Uterus (tissue), 3 donors: ENCODE measurements at regions not wholly inside any gene's neighbourhood (a gene's known extent, or its start where the extent isn't known, plus 50 kb on each side); places are given as distances from the start of the nearest gene placed in this dataset.
A peak's percentile ranks its signal among the peaks of the same experiment; 100 is the strongest.

Experiments used
- DNase-seq, 2 donors: peaks; one replicate each; pipeline ENCODE4 v3.0.0-alpha.2; 2019 to 2020
- H3K27ac ChIP-seq, 2 donors: fragments of 200-600 bp; sonication (generic); 1 replicate in 1 of 2; 2 replicates in 1 of 2; pipeline ENCODE4 v1.5.1; 2016 to 2018
- H3K27me3 ChIP-seq, 2 donors: fragments of 200-600 bp; sonication (generic); one replicate each; pipeline ENCODE4 v1.5.1; 2018 to 2019; ENCODE audit warnings: control low read depth in 1 of 2
- H3K36me3 ChIP-seq, 2 donors: fragments of 200-600 bp; sonication (generic); one replicate each; pipeline ENCODE4 v1.5.1; 2019; ENCODE audit warnings: control low read depth in 1 of 2
- H3K4me1 ChIP-seq, 2 donors: fragments of 200-600 bp; sonication (generic); one replicate each; pipeline ENCODE4 v1.5.1; 2018 to 2019; ENCODE audit warnings: control low read depth in 1 of 2
- H3K4me3 ChIP-seq, 2 donors: fragments of 200-600 bp; sonication (generic); 1 replicate in 1 of 2; 2 replicates in 1 of 2; pipeline ENCODE4 v1.5.1; 2018 to 2019; ENCODE audit warnings: mild to moderate bottlenecking in 1 of 2
- H3K9me3 ChIP-seq, 2 donors: fragments of 200-600 bp; sonication (generic); one replicate each; pipeline ENCODE4 v1.5.1; 2019; ENCODE audit warnings: control low read depth in 1 of 2
- CTCF ChIP-seq, 4 experiments: fragments of 200-600 bp in 2 of 4; fragments of 450-650 bp in 2 of 4; sonication (generic) in 2 of 4; IDR thresholded peaks; one replicate each; pipeline ENCODE4 v1.5.1; 2016 to 2019; ENCODE audit warnings: antibody characterized with exemption in 4 of 4, mild to moderate bottlenecking in 2 of 4, moderate library complexity in 1 of 4
- POLR2A ChIP-seq, 2 donors: fragments of 450-650 bp; IDR thresholded peaks; one replicate each; pipeline ENCODE4 v1.6.1; 2016; ENCODE audit warnings: antibody characterized with exemption in 2 of 2, mild to moderate bottlenecking in 1 of 2, moderate library complexity in 1 of 2
- intact Hi-C: fragments of 100-400 bp; cut with DNase I; formaldehyde crosslinking; loops from one replicate; pipeline ENCODE4 v1.15.1; 2023; ENCODE audit warnings: low total_unique reads
- donor health status: DM: yes; HTN: yes; CAD: no.

GRCh38 chr9:23582836-23583235 lies 243.2 kb downstream of the ELAVL2 start:
- Histone ChIP-seq H3K9me3 (no peaks in the 10 kb centered on the region), H3K36me3 (no peaks in the 10 kb centered on the region), H3K27ac (no peak overlapping the region), H3K4me1 (no peaks in the 10 kb centered on the region), H3K4me3 (no peak overlapping the region), H3K27me3 (no peaks in the 10 kb centered on the region)
- intact Hi-C loops, result no loop called here
- TF ChIP-seq POLR2A (IDR thresholded peaks at IDR 0.05) (no peak), CTCF (IDR thresholded peaks at IDR 0.05) (no peak)
- no peak for DNase-seq

DNA sequence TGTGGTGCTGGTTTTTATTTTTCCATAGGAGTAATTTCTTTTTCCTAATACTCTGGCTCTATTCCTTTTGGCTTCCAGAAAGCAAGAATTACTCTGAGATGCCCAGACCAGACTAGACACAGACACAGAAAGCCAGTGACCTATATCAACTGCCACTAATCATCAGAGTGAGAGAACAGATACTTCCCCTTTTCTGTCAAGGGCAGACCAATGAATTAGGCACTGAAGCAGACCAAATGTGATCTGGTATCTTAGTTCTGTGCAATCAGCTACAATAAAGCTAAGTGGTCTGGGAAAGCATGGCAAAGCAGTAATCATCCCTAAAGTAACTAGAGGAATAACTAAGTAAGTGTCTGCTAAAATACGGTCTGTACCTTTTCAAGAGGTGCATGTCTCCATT lies 239.1 kb downstream of the ELAVL2 start:
- Histone ChIP-seq H3K4me1 (no peaks in the 10 kb centered on the region), H3K4me3 (no peak overlapping the region), H3K27me3 (no peaks in the 10 kb centered on the region), H3K9me3 (no peaks in the 10 kb centered on the region), H3K36me3 (no peaks in the 10 kb centered on the region), H3K27ac (no peak overlapping the region)
- no peak for DNase-seq
- TF ChIP-seq POLR2A (IDR thresholded peaks at IDR 0.05) (no peak), CTCF (IDR thresholded peaks at IDR 0.05) (no peak)
- intact Hi-C loops, result no loop called here

GRCh38 chr9:23587433-23587832 lies 238.6 kb downstream of the ELAVL2 start:
- no peaks in the 10 kb centered on the region for H3K36me3 ChIP-seq
- peak; percentile 17 to 24 for DNase-seq
- H3K4me1 ChIP-seq, result no peaks in the 10 kb centered on the region
- intact Hi-C loops, result no loop called here
- no peak overlapping the region for H3K27ac ChIP-seq
- H3K4me3 ChIP-seq, result no peak overlapping the region
- no peaks in the 10 kb centered on the region for H3K27me3 ChIP-seq
- no peak for TF ChIP-seq POLR2A (IDR thresholded peaks at IDR 0.05)
- no peak for TF ChIP-seq CTCF (IDR thresholded peaks at IDR 0.05)
- H3K9me3 ChIP-seq, result no peaks in the 10 kb centered on the region

DNA sequence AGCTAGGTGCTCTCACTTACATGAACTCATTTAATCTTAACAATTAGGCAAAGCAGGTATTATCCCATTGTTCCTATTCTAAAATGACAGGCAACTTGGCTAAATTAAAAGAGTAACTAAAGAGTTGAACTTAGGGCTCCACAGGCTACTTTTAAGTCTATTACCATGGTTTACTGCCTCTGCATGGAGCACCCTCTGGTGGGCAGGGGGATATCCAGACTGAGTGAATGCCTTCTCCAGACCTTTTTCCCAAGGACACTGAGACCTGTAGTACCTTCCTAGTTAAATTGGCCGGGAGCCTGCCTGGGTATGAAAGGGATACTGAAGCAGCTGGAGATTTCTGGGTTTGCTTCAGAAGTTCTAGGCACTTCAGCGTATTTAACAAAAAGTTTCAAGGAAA lies 238.1 kb downstream of the ELAVL2 start:
- Histone ChIP-seq H3K36me3 (no peaks in the 10 kb centered on the region), H3K4me3 (no peak overlapping the region), H3K27ac (no peak overlapping the region), H3K4me1 (no peaks in the 10 kb centered on the region), H3K27me3 (no peaks in the 10 kb centered on the region), H3K9me3 (no peaks in the 10 kb centered on the region)
- DNase-seq, result no peak
- intact Hi-C loops, result no loop called here
- TF ChIP-seq CTCF (IDR thresholded peaks at IDR 0.05), result no peak
- no peak for TF ChIP-seq POLR2A (IDR thresholded peaks at IDR 0.05)

GRCh38 chr9:23590276-23591000 lies 235.6 kb downstream of the ELAVL2 start:
- intact Hi-C loops, result no loop called here
- H3K9me3 ChIP-seq, result no peaks in the 10 kb centered on the region
- peak overlapping the region in 1 of 2 donors; percentile 19 for H3K4me3 ChIP-seq
- DNase-seq, result no peak
- peak overlapping the region in 1 of 2 donors; percentile 47 for H3K27ac ChIP-seq
- H3K36me3 ChIP-seq, result no peaks in the 10 kb centered on the region
- no peaks in the 10 kb centered on the region for H3K27me3 ChIP-seq
- no peak for TF ChIP-seq CTCF (IDR thresholded peaks at IDR 0.05)
- no peak for TF ChIP-seq POLR2A (IDR thresholded peaks at IDR 0.05)
- no peaks in the 10 kb centered on the region for H3K4me1 ChIP-seq
